ENCODE measurements at regions not wholly inside any gene's neighbourhood (a gene's known extent, or its start where the extent isn't known, plus 50 kb on each side); places are given as distances from the start of the nearest gene placed in this dataset.

GRCh38 chr5:87770601-87771121 lies 357.9 kb upstream of the CCNH start:
- TF ChIP-seq CTCF (conservative IDR thresholded peaks at IDR 0.05 in 1 of 2, IDR thresholded peaks at IDR 0.05 in 1 of 2; ENCODE audit: extremely low read depth in 1 of 2, insufficient read depth in 1 of 2, low read depth in 1 of 2, low read length in 2 of 2) (no peak), EZH2 (IDR thresholded peaks at IDR 0.05; ENCODE audit: borderline replicate concordance, low read length) (no peak)
